Aorta (tissue), 5 donors: ENCODE measurements at regions not wholly inside any gene's neighbourhood (a gene's known extent, or its start where the extent isn't known, plus 50 kb on each side); places are given as distances from the start of the nearest gene placed in this dataset.

Experiments used
- ATAC-seq: fragments of 200-7000 bp; cut with Tn5 transposase; one replicate; pipeline ENCODE4 v1.9.1; 2022; ENCODE audit warnings: moderate library complexity; ENCODE audit not compliant: low FRiP score
- DNase-seq, 2 donors: peaks; one replicate each; pipeline ENCODE4 v3.0.0-alpha.2; 2020
- H3K27ac ChIP-seq, 2 donors: one replicate each; pipeline ENCODE4 v1.5.1; 2013; ENCODE audit warnings: low read length in 2 of 2, mild to moderate bottlenecking in 2 of 2, moderate library complexity in 2 of 2, control low read depth in 1 of 2, inconsistent platforms in 1 of 2, low read depth in 1 of 2
- H3K27me3 ChIP-seq, 2 donors: one replicate each; pipeline ENCODE4 v1.6.1; 2013; ENCODE audit warnings: control low read depth in 1 of 2, low read length in 1 of 2, mild to moderate bottlenecking in 1 of 2, moderate library complexity in 1 of 2; ENCODE audit not compliant: insufficient read depth in 2 of 2, control insufficient read depth in 1 of 2
- H3K36me3 ChIP-seq, 2 donors: one replicate each; pipeline ENCODE4 v1.6.1; 2013; ENCODE audit warnings: control low read depth in 1 of 2, low read length in 1 of 2, mild to moderate bottlenecking in 1 of 2; ENCODE audit not compliant: insufficient read depth in 2 of 2, control insufficient read depth in 1 of 2
- H3K4me1 ChIP-seq, 2 donors: one replicate each; pipeline ENCODE4 v1.6.1; 2013; ENCODE audit warnings: low read length in 2 of 2, control low read depth in 1 of 2, mild to moderate bottlenecking in 1 of 2, moderate library complexity in 1 of 2; ENCODE audit not compliant: insufficient read depth in 2 of 2, control insufficient read depth in 1 of 2
- H3K4me3 ChIP-seq, 2 donors: one replicate each; pipeline ENCODE4 v1.5.1; 2013; ENCODE audit warnings: low read length in 2 of 2, control low read depth in 1 of 2, mild to moderate bottlenecking in 1 of 2
- H3K9me3 ChIP-seq: one replicate; pipeline ENCODE4 v1.6.1; 2013; ENCODE audit warnings: mild to moderate bottlenecking, low read length; ENCODE audit not compliant: control insufficient read depth
- WGBS, 2 donors: extraction: QIAGEN DNeasy Blood & Tissue Kit; methylation state at CpG; one replicate each; pipeline ENCODE4 v1.1.7; 2013; 5-methylcytosine and 5-hydroxymethylcytosine counted together
- intact Hi-C, 2 donors: fragments of 100-400 bp; cut with DNase I; formaldehyde crosslinking; loops; one replicate each; pipeline versions ENCODE4 v1.14.2 to v1.15.0; 2022
- donor health status: healthy with polysubstance abuse.
- donor health status: Bipolar disorder and iron deficiency.
- donor health status: DM: no; HTN: no; CAD: no.
- donor health status: DM: no; HTN: no; CAD: no.
- donor health status: DM: yes; HTN: yes; CAD: no.

DNA sequence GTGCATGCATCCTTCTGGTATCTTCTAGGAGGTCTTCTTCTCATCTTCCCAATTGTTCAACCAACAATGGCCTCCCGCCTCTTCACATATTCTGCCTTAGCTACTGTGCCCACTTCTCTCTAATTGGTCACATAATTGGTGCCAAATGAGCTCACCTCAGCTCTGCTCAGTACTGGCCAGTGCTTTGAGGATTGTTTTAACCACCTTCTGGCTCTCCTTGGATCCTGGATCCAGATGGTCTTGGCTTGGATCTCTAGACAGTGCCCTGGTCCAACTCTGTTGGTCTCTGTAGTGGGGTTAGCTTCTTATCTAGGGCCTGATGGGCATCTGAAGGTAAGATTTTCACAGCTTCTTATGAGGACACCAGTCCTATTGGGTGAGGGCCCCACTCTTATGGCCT lies 820.8 kb downstream of the TYW1 start:
- Histone ChIP-seq H3K36me3 (no peaks in the 10 kb centered on the region), H3K27ac (no peak overlapping the region), H3K4me3 (no peak overlapping the region), H3K9me3 (peaks cover 3% of the 10 kb centered on the region), H3K27me3 (no peaks in the 10 kb centered on the region), H3K4me1 (no peaks in the 10 kb centered on the region)
- no peak for DNase-seq
- intact Hi-C loops: no loop called here
- WGBS, 2 donors: 88 to 91% methylated on average over 1 of the region's 1 CpG
- ATAC-seq: no peak

DNA sequence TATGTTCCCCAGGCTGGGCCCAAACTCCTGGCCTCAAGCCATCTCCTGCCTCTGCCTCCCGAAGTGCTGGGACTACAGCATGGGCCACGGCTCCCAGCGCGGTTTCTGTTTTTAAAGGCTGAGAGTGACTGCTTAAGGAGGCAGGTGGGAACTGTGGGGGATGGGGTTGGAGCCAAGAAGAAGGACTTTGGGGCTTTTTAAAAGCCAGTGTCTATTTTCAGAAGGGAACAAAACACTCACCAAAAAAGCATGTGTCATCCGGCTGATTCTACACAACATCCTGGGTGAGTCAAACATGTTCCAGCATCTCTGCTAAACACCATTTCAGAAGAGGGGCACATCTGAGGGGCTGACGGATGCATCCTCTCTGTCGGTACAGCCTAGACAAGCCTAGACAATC lies 824.5 kb downstream of the TYW1 start:
- WGBS, 2 donors: 77 to 80% methylated on average over 7 of the region's 7 CpGs
- no peaks in the 10 kb centered on the region for H3K27me3 ChIP-seq
- no peak for ATAC-seq
- DNase-seq: no peak
- H3K27ac ChIP-seq: no peak overlapping the region
- H3K4me1 ChIP-seq: no peaks in the 10 kb centered on the region
- no peaks in the 10 kb centered on the region for H3K36me3 ChIP-seq
- H3K4me3 ChIP-seq: no peak overlapping the region
- H3K9me3 ChIP-seq: peaks cover 3% of the 10 kb centered on the region
- intact Hi-C loops: no loop called here

DNA sequence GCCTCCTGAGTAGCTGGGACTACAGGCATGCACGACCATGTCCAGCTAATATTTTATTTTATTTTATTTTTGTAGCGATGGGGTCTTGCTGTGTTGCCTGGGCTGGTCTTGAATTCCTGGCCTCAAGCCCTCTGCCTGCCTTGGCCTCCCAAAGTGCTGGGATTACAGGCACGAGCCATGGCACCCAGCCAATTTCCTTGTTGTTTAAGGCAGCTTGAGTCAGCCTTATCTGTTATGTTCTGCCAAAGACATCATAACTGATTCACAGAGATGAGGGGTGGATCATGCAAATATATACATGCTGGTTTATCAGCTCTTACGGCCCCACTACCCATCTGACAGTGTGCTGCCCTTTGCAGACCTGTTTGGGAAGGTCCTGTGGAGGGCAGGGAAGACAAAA lies 826.7 kb downstream of the TYW1 start:
- Histone ChIP-seq H3K4me3 (no peak overlapping the region), H3K27me3 (no peaks in the 10 kb centered on the region), H3K36me3 (no peaks in the 10 kb centered on the region), H3K4me1 (no peaks in the 10 kb centered on the region), H3K9me3 (no peaks in the 10 kb centered on the region), H3K27ac (no peak overlapping the region)
- DNase-seq: no peak
- 28 to 31% methylated on average over 4 of the region's 4 CpGs for WGBS, 2 donors
- intact Hi-C loops: no loop called here
- ATAC-seq: no peak

DNA sequence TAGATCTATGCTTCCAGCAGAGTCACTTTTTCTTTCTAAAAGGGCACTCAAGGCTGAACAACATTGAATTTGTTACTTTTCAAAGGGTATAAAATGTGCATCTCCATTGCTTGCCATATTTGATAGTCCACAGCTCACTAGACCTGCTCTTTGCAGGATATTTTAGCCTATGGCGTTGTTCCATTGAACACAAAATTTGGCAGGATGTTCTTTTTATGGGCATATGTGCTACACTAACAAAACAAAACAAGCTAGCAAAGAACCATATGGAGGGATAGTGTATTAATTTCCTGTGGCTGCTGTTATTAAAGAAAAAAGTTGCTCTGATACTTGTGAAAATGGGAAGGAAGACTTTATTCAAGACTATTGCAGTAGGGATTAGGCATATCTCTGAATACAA lies 828.7 kb downstream of the TYW1 start:
- Histone ChIP-seq H3K4me3 (no peak overlapping the region), H3K36me3 (no peaks in the 10 kb centered on the region), H3K9me3 (no peaks in the 10 kb centered on the region), H3K27ac (no peak overlapping the region), H3K4me1 (no peaks in the 10 kb centered on the region), H3K27me3 (no peaks in the 10 kb centered on the region)
- DNase-seq (no peak), ATAC-seq (no peak)
- 50 to 62% methylated on average over 1 of the region's 1 CpG for WGBS, 2 donors
- intact Hi-C loops: no loop called here

DNA sequence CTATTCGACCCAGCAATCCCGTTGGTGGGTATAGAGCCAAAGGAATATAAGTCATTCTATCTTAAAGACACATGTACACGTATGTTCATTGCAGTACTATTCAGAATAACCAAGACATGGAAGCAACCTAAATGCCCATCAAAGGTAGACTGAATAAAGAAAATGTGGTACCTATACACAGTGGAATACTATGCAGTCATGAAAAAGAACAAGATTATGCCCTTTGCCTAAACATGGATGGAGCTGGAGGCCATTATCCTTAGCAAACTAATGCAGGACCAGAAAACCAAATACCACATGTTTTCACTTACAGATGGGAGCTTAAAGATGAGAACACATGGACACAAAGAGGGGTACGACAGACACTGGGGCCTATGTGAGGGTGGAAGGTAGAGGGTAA lies 845.3 kb downstream of the TYW1 start:
- WGBS, 2 donors: 88% methylated on average over 4 of the region's 4 CpGs
- no peaks in the 10 kb centered on the region for H3K4me1 ChIP-seq
- no peak overlapping the region for H3K27ac ChIP-seq
- intact Hi-C loops: no loop called here
- DNase-seq (no peak), ATAC-seq (no peak)
- H3K4me3 ChIP-seq: no peak overlapping the region
- H3K36me3 ChIP-seq: no peaks in the 10 kb centered on the region
- H3K27me3 ChIP-seq: no peaks in the 10 kb centered on the region
- peaks cover 1% of the 10 kb centered on the region for H3K9me3 ChIP-seq

DNA sequence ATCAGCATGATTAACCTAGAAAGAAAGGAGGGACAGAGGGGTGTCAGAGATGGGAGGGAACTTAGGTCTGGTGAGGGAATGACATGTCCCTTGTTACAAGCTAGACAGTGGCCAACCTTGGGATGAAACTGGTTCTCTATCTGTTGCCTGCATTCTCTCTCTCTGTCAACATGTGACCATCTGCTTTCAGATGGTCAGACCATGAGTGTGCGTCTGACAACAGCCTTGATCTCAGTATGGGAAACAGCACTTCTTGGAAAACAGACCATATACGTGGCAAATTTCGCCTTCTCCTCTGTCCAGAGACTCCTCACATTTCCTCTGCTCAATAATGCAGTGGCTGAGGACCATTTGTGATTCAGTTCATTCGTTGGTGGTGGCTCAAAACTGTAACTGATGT lies 845.9 kb downstream of the TYW1 start:
- 51 to 57% methylated on average over 4 of the region's 4 CpGs for WGBS, 2 donors

DNA sequence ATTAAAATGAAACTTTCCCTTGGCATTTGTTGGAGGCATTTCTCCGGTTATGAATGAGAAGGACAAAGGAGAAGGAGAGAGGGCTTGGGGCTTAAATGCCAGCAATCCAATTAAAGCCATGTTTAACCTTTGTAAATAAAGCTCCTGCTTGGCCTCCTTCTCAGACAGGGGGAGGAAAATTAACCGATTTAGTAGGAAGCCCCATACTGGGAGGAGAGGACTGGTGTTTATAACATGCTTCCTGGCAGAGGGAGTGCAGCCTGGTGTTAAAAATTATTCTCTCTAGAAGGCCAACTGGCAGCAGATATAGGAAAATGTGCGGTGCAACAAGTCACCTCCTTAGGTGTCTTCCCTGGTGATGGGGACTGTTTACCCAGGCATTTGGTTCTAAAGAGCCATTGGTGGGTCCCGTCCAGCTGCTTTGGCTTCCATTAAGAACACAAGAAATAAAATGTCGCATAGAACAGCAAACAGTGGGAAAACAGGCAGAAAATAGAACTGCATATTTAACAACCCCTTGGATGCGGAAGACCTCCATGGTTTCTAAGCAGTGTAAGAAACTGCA lies 846.5 kb downstream of the TYW1 start:
- H3K36me3 ChIP-seq: no peaks in the 10 kb centered on the region
- H3K4me1 ChIP-seq: no peaks in the 10 kb centered on the region
- no peaks in the 10 kb centered on the region for H3K27me3 ChIP-seq
- WGBS, 2 donors: 64 to 70% methylated on average over 6 of the region's 6 CpGs
- intact Hi-C loops: no loop called here
- no peak for DNase-seq
- H3K4me3 ChIP-seq: no peak overlapping the region
- H3K27ac ChIP-seq: no peak overlapping the region
- no peak for ATAC-seq
- H3K9me3 ChIP-seq: peaks cover 1% of the 10 kb centered on the region

More for the DNA sequence above, 845.9 kb downstream of the TYW1 start:
- Histone ChIP-seq H3K36me3 (no peaks in the 10 kb centered on the region), H3K27me3 (no peaks in the 10 kb centered on the region), H3K9me3 (peaks cover 1% of the 10 kb centered on the region), H3K4me1 (no peaks in the 10 kb centered on the region), H3K4me3 (no peak overlapping the region), H3K27ac (no peak overlapping the region)
- ATAC-seq: no peak
- no peak for DNase-seq
- intact Hi-C loops: no loop called here

DNA sequence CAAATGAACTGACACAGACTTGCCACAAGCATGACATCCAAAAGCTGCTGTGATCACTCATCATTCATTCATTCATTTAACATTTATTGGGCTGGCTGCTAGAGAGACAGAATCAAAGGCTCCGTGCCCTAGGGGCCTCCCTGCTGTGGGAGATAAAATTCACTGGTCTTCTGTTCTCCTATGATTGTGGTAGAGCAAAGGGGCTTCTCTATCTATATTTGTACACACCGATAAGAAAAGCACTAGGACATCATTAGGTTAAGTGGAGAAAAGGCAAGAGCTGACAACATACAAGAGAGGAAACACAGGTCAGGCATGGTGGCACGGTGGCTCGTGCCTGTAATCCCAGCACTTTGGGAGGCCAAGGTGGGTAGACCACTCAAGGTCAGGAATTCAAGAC lies 847.0 kb downstream of the TYW1 start:
- Histone ChIP-seq H3K9me3 (peaks cover 1% of the 10 kb centered on the region), H3K4me1 (no peaks in the 10 kb centered on the region), H3K27ac (no peak overlapping the region), H3K36me3 (no peaks in the 10 kb centered on the region), H3K27me3 (no peaks in the 10 kb centered on the region), H3K4me3 (no peak overlapping the region)
- intact Hi-C loops: no loop called here
- DNase-seq (no peak), ATAC-seq (no peak)
- 66 to 77% methylated on average over 4 of the region's 4 CpGs for WGBS, 2 donors

DNA sequence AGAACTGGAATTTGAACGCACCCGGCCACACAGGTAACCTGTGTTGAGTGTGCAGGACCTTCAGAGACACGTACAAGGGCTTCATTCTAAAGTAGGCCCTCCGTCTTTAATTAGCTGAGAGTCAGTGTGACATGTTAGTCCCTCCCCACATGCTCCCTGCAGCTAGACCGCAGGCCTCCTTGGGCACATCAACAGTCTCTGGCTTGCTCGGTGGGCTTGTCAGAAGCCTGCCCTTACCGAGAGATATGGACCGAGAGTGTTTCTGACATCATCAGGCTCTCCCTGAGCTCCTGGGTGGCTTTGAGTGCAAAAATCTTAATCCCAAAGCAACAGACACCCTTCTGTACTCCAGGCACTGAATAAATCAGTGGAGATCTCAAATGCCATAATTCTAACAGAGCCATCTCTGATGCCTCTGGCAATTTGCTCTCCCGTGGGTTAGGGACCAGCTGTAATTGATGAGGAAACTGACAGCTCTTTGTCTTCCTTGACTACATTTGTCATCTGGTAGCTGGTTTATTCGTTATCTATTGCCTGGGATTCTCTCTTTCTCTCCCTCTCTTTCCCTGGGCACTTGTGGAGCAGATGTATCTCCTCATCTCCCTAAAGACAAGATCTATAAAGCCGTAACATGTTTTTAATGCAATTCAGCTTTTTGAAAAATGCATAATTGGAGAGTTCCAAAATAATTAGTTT lies 850.6 kb downstream of the TYW1 start:
- Histone ChIP-seq H3K27me3 (no peaks in the 10 kb centered on the region), H3K4me3 (no peak overlapping the region), H3K27ac (no peak overlapping the region), H3K9me3 (no peaks in the 10 kb centered on the region), H3K4me1 (no peaks in the 10 kb centered on the region), H3K36me3 (no peaks in the 10 kb centered on the region)
- DNase-seq (no peak), ATAC-seq (no peak)
- intact Hi-C loops: no loop called here
- 48 to 51% methylated on average over 11 of the region's 11 CpGs for WGBS, 2 donors
